Midbrain (tissue), 1 donor: ENCODE measurements at regions not wholly inside any gene's neighbourhood (a gene's known extent, or its start where the extent isn't known, plus 50 kb on each side); places are given as distances from the start of the nearest gene placed in this dataset.

ENCODE experiments used
- DNase-seq: peaks from one replicate; lab custom pipeline; 2025; lab: John Stamatoyannopoulos, UW

- no peak for DNase-seq
Measured at GRCh38 chr2:76318848-76319360, 608.2 kb upstream of the GCFC2 start.

DNA sequence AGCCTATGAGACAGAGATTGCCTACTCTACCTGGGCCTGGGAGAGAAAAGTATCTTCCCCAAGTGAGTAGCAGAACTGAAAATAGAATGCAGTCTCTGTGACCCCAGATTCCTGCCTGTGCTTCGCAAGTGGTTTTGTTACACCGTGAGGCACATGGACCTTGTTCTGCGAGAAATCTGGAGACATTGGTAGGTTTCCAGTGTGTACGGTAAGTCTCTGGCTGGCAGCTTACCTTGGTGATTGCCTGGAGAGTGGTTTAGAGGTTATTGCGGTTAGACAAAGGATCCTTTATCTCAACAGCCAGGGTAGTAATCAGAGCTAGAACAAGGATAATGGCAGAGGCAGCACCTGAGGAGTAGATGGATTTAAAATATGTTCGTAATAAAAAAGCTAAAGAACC is 606.0 kb upstream of the GCFC2 start:
- DNase-seq: no peak

DNA sequence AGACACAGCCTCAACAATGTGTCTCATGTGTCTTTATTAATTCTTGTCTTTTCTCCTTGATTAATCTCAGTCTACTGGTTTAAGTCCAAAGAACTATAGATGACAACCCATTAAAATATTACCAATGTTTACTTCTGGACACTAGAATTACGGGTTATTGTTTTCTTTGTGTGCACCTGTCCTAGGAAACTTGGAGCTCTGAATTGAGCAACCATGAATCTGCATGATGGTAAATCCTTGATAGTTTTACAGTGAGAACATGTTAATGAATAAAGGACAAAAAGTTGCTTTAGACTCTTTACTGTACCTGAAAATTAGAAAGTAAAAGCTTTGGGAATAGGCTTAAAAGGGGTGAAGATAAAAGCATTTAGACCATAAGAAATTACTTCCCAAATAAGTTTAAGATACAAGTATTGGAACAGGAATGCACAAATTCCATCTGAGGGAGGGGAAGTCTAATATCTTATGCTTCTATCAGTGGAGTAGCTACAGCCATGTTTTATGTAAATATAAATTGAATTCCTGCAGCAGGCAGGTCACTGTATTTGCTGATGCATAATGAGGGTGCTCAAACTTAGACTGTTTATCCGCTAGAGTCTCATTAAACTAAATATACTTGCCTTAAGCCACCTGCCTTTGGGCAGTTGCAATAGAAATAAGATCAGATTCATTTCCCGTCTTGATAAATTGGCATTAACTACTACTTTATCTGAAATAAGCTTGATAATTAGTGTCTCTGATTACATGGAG is 603.7 kb upstream of the GCFC2 start:
- no peak for DNase-seq

GRCh38 chr2:76312236-76312635 is 601.5 kb upstream of the GCFC2 start:
- no peak for DNase-seq

GRCh38 chr2:76311728-76312127 is 601.0 kb upstream of the GCFC2 start:
- no peak for DNase-seq

- no peak for DNase-seq
Measured at GRCh38 chr2:76310894-76311633, 600.3 kb upstream of the GCFC2 start.

DNA sequence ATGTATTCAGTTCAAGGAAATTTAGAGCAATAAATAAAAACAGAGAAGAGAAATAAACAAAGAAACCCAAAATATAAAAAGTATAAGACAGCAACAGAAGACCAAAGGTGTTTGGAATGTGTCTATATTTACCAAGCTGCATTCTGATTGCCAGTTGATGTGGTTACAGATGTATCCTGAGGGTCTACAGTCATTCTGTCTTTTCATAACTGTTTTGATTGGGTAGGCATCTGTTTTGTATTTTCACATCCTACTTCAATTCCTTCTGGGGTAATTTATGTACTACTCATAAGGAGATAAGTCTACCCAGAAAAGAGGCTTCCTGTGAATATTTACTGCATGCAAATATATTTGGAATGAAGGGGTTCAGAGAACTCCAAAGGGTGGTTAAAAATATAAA is 596.8 kb upstream of the GCFC2 start:
- no peak for DNase-seq

- DNase-seq: no peak
Measured at GRCh38 chr2:76298041-76298440, 587.3 kb upstream of the GCFC2 start.

- no peak for DNase-seq
Measured at GRCh38 chr2:76296438-76296837, 585.7 kb upstream of the GCFC2 start.

GRCh38 chr2:76295762-76296161 is 585.0 kb upstream of the GCFC2 start:
- no peak for DNase-seq

- DNase-seq: no peak
Measured at GRCh38 chr2:76288598-76288997, 577.9 kb upstream of the GCFC2 start.

- no peak for DNase-seq
Measured at GRCh38 chr2:76288146-76288545, 577.4 kb upstream of the GCFC2 start.

- DNase-seq: no peak
Measured at GRCh38 chr2:76283350-76283749, 572.6 kb upstream of the GCFC2 start.

DNA sequence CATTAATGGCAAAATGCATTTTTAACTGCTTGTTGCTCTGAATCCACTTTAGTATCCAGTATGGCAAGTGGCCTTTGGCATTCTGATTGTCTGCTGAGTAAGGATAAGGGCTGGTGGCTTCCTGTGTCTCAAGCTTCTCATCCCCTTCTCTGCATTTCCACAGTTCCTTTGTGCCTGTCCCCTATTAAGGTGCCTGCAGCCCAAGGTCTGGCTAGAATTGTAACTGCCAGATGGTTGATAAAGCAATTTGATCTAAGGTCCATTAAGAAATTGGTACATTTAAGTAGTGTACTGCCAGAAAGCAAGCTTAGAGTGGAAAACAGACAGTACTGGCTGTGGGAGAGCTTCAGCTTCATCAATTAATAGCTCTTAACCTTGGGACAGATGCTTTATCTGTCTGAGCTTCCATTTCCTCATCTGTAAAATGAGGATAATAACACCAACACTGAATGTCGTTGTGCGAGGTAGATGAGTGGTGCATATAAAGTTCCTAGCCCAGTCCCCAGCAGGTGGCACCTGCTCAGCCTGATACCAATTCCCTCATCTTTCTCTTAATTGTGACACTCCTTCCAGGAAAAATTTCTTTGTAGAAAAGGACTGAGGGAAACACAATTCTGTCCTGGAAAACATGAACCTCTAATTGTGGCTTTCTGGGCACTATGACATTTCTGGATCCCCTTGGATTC is 570.6 kb upstream of the GCFC2 start:
- no peak for DNase-seq

- no peak for DNase-seq
Measured at GRCh38 chr2:76280686-76281085, 570.0 kb upstream of the GCFC2 start.

GRCh38 chr2:76279142-76279541 is 568.4 kb upstream of the GCFC2 start:
- no peak for DNase-seq

GRCh38 chr2:76275788-76276187 is 565.1 kb upstream of the GCFC2 start:
- no peak for DNase-seq

DNA sequence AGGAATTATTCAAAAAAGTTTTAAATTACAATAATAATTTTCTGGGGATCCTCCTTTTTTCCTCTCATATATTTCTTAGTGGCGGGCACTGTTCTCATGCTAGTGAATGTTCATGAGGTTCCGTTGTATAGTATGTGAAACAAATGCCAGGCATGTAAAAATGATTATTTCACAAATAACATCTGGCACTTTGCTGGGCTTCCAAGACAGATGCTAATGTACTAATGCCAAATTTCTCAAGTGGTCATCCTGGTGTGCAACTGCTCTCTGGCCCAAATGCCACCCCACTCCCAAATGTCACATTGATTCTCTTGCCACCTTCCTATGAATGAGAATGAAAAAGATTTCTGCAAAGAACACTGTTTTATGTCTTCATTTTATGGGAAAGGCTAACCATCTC is 564.0 kb upstream of the GCFC2 start:
- no peak for DNase-seq

DNA sequence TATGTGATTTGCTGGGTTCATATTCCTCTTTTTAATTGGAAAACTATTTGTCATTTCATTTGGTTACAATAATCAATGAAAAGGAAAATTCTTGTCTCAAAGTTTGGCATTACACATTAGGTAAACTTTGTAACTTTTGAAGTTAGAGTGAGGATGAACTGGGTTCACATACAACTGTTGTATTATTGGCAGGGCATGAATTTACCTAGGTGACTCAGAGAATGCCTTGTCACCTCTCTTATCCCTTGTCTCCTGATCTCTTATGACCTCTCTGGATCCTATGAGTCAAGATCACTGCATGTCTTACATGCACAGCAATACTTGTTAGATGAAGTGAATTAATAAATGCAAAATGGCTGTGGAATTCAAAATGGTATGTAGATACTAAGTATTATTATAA is 563.4 kb upstream of the GCFC2 start:
- DNase-seq: no peak

GRCh38 chr2:76270096-76270710 is 559.5 kb upstream of the GCFC2 start:
- no peak for DNase-seq

DNA sequence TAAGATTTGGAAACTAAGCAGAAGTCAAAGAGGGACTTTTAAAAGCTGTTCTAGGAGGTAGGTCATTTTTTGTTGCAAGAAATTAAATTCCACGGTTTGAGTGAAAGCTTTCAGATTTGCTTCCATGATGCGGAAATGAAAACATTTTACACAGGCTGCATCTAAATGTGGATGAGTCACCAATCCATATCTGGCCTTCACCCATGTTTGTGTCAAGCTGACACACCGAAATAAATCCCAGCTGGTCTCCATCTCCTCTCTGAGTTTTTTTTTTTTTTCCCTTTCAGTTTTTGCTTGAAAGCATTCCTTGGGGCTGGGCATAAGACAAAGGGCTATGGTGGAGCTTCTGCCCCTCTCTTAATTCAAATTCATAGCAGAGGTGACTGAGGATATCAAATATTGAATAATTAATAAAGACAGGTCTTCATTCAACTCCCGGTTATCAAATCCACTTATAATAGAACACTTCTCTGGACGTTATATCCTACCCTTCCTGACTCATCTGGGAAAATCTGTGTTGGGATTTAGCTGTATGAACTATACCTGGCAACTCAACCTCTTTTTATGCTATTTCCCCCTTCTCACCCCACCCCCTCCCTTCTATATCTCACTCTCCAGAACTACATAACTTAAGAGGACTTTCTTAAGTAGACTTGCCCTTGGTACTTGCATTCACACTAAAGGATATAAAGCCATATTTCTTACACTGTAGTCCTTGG is 558.3 kb upstream of the GCFC2 start:
- DNase-seq: no peak

- DNase-seq: no peak
Measured at GRCh38 chr2:76268484-76268883, 557.8 kb upstream of the GCFC2 start.
